OCI-LY1 (cell line): ENCODE measurements at regions not wholly inside any gene's neighbourhood (a gene's known extent, or its start where the extent isn't known, plus 50 kb on each side); places are given as distances from the start of the nearest gene placed in this dataset.

ENCODE experiments used
- H2AFZ ChIP-seq: fragments of 200-600 bp; sonication (generic), shearing (Covaris generic); 2 replicates; pipeline ENCODE4 v1.6.0; 2014; ENCODE audit warnings: antibody characterized with exemption, mild to moderate bottlenecking, low read length
- H3F3A ChIP-seq: fragments of 200-600 bp; sonication (generic), shearing (Covaris generic); 2 replicates; pipeline ENCODE4 v1.6.0; 2014; ENCODE audit warnings: mild to moderate bottlenecking, antibody characterized with exemption, low read length, moderate library complexity; ENCODE audit not compliant: insufficient read depth
- H3K27ac ChIP-seq: fragments of 200-600 bp; sonication (generic); 2 replicates; pipeline ENCODE4 v1.5.1; 2014; ENCODE audit warnings: low read length, mixed run types, mild to moderate bottlenecking, low read depth; ENCODE audit not compliant: poor library complexity, severe bottlenecking
- H3K27me3 ChIP-seq: fragments of 200-600 bp; sonication (generic); 2 replicates; pipeline ENCODE4 v1.6.0; 2014; ENCODE audit warnings: antibody characterized with exemption, mild to moderate bottlenecking, low read length, moderate library complexity; ENCODE audit not compliant: insufficient read depth
- H3K36me3 ChIP-seq: fragments of 200-600 bp; sonication (generic); 2 replicates; pipeline ENCODE4 v1.6.1; 2014; ENCODE audit warnings: mild to moderate bottlenecking, antibody characterized with exemption, low read length, moderate library complexity, mixed read lengths; ENCODE audit not compliant: insufficient read depth
- H3K4me1 ChIP-seq: fragments of 200-600 bp; sonication (generic); 2 replicates; pipeline ENCODE4 v1.5.1; 2014; ENCODE audit warnings: mild to moderate bottlenecking, low read length, moderate library complexity; ENCODE audit not compliant: insufficient read depth, severe bottlenecking
- H3K4me2 ChIP-seq: fragments of 200-600 bp; sonication (generic), shearing (Covaris generic); 2 replicates; pipeline ENCODE4 v1.6.1; 2014; ENCODE audit warnings: low read length
- H3K4me3 ChIP-seq: fragments of 200-600 bp; sonication (generic); 2 replicates; pipeline ENCODE4 v1.5.1; 2014; ENCODE audit warnings: low read length, low read depth, mild to moderate bottlenecking, mixed read lengths; ENCODE audit not compliant: poor library complexity, severe bottlenecking
- H3K79me2 ChIP-seq: fragments of 200-600 bp; shearing (Covaris generic); 2 replicates; pipeline ENCODE4 v1.6.1; 2016; ENCODE audit warnings: mixed run types, low read length, mixed read lengths; ENCODE audit not compliant: insufficient read depth
- H3K9ac ChIP-seq: fragments of 200-600 bp; sonication (generic), shearing (Covaris generic); 2 replicates; pipeline ENCODE4 v1.6.1; 2014; ENCODE audit warnings: mild to moderate bottlenecking, low read length, mixed read lengths
- H3K9me2 ChIP-seq: fragments of 200-600 bp; sonication (generic), shearing (Covaris generic); 2 replicates; pipeline ENCODE4 v1.6.1; 2014; ENCODE audit warnings: low read depth, mild to moderate bottlenecking, low read length, mixed read lengths
- H3K9me3 ChIP-seq: fragments of 200-600 bp; shearing (Covaris generic); 2 replicates; pipeline ENCODE4 v1.6.1; 2014; ENCODE audit warnings: low read length, mixed read lengths
- H4K20me1 ChIP-seq: fragments of 200-600 bp; sonication (generic), shearing (Covaris generic); 2 replicates; pipeline ENCODE4 v1.6.0; 2016; ENCODE audit warnings: mild to moderate bottlenecking, low read length; ENCODE audit not compliant: insufficient read depth
- CTCF ChIP-seq: fragments of 200-600 bp; sonication (generic), shearing (Covaris generic); IDR thresholded peaks from 2 replicates; pipeline ENCODE4 v1.5.1; 2017; ENCODE audit warnings: mild to moderate bottlenecking, antibody characterized with exemption, low read length, moderate library complexity, mixed read lengths
- EZH2 ChIP-seq: fragments of 200-600 bp; sonication (generic), shearing (Covaris generic); IDR thresholded peaks from 2 replicates; pipeline ENCODE4 v1.8.0; 2017; ENCODE audit warnings: borderline replicate concordance, mixed run types, mild to moderate bottlenecking, antibody characterized with exemption, low read length, moderate library complexity, mixed read lengths

- H3K9me3 ChIP-seq = no peaks in the 10 kb centered on the region
- no peaks in the 10 kb centered on the region for H3K79me2 ChIP-seq
- H3K4me3 ChIP-seq = no peak overlapping the region
- H3K27ac ChIP-seq = no peak overlapping the region
- H3K9me2 ChIP-seq = no peaks in the 10 kb centered on the region
- no peaks in the 10 kb centered on the region for H3K27me3 ChIP-seq
- H3F3A ChIP-seq = no peaks in the 10 kb centered on the region
- H3K4me1 ChIP-seq = no peaks in the 10 kb centered on the region
- TF ChIP-seq CTCF (no peak), EZH2 (no peak)
- H3K36me3 ChIP-seq = no peaks in the 10 kb centered on the region
- H2AFZ ChIP-seq = no peak overlapping the region
- H3K4me2 ChIP-seq = no peak overlapping the region
- no peaks in the 10 kb centered on the region for H4K20me1 ChIP-seq
- H3K9ac ChIP-seq = no peak overlapping the region
Measured at GRCh38 chr14:27072589-27072988, 474.8 kb upstream of the NOVA1 start.

GRCh38 chr14:27075503-27075902 lies 477.7 kb upstream of the NOVA1 start:
- Histone ChIP-seq H3K27me3 (no peaks in the 10 kb centered on the region), H3K79me2 (no peaks in the 10 kb centered on the region), H3K4me2 (no peak overlapping the region), H3K36me3 (no peaks in the 10 kb centered on the region), H3K9me2 (no peaks in the 10 kb centered on the region), H2AFZ (no peak overlapping the region), H3K9ac (no peak overlapping the region), H3K9me3 (no peaks in the 10 kb centered on the region), H3K4me3 (no peak overlapping the region), H4K20me1 (no peaks in the 10 kb centered on the region), H3K4me1 (no peaks in the 10 kb centered on the region), H3K27ac (no peak overlapping the region), H3F3A (no peaks in the 10 kb centered on the region)
- no peak for TF ChIP-seq EZH2
- no peak for TF ChIP-seq CTCF

GRCh38 chr14:27077214-27077613 lies 479.4 kb upstream of the NOVA1 start:
- H3K36me3 ChIP-seq = no peaks in the 10 kb centered on the region

More at GRCh38 chr14:27077214-27077613, 479.4 kb upstream of the NOVA1 start:
- no peaks in the 10 kb centered on the region for H3K27me3 ChIP-seq
- H4K20me1 ChIP-seq = no peaks in the 10 kb centered on the region
- H3F3A ChIP-seq = no peaks in the 10 kb centered on the region
- no peaks in the 10 kb centered on the region for H3K4me1 ChIP-seq
- no peak overlapping the region for H3K4me2 ChIP-seq
- H3K9ac ChIP-seq = no peak overlapping the region
- no peaks in the 10 kb centered on the region for H3K79me2 ChIP-seq
- no peak overlapping the region for H3K27ac ChIP-seq
- H3K4me3 ChIP-seq = no peak overlapping the region
- H2AFZ ChIP-seq = no peak overlapping the region
- TF ChIP-seq CTCF = no peak
- no peak for TF ChIP-seq EZH2
- no peaks in the 10 kb centered on the region for H3K9me2 ChIP-seq
- H3K9me3 ChIP-seq = no peaks in the 10 kb centered on the region
